SU-DHL-6 (cell line): ENCODE measurements at regions not wholly inside any gene's neighbourhood (a gene's known extent, or its start where the extent isn't known, plus 50 kb on each side); places are given as distances from the start of the nearest gene placed in this dataset.

Source experiments
- H2AFZ ChIP-seq: fragments of 200-600 bp; sonication (generic); 2 replicates; pipeline ENCODE4 v1.6.1; 2014; ENCODE audit warnings: low read depth, mild to moderate bottlenecking, moderate library complexity, mixed read lengths, antibody characterized with exemption, low read length; ENCODE audit not compliant: severe bottlenecking
- H3F3A ChIP-seq: fragments of 200-600 bp; shearing (Covaris generic); 2 replicates; pipeline ENCODE4 v1.6.0; 2016; ENCODE audit warnings: antibody characterized with exemption, mild to moderate bottlenecking; ENCODE audit not compliant: insufficient read depth
- H3K27ac ChIP-seq: fragments of 200-600 bp; sonication (generic); 2 replicates; pipeline ENCODE4 v1.5.1; 2016; ENCODE audit warnings: low read depth, mild to moderate bottlenecking, low read length, moderate library complexity, mixed read lengths
- H3K27me3 ChIP-seq: fragments of 200-600 bp; sonication (generic), shearing (Covaris generic); 2 replicates; pipeline ENCODE4 v1.6.0; 2014; ENCODE audit warnings: mild to moderate bottlenecking, low read length
- H3K36me3 ChIP-seq: fragments of 200-600 bp; sonication (generic); 2 replicates; pipeline ENCODE4 v1.6.1; 2014; ENCODE audit warnings: mild to moderate bottlenecking, low read length, mixed read lengths
- H3K4me2 ChIP-seq: fragments of 300-600, 200-600 bp; shearing (Covaris generic), sonication (generic); 2 replicates; pipeline ENCODE4 v1.6.0; 2014; ENCODE audit warnings: low read length, low read depth, mild to moderate bottlenecking; ENCODE audit not compliant: poor library complexity, severe bottlenecking
- H3K4me3 ChIP-seq: fragments of 200-600 bp; sonication (generic); 2 replicates; pipeline ENCODE4 v1.5.1; 2014; ENCODE audit warnings: antibody characterized with exemption, low read length, mild to moderate bottlenecking, mixed read lengths; ENCODE audit not compliant: insufficient read depth, poor library complexity, severe bottlenecking
- H3K79me2 ChIP-seq: fragments of 200-600 bp; sonication (generic); 2 replicates; pipeline ENCODE4 v1.6.1; 2014; ENCODE audit warnings: mild to moderate bottlenecking, low read length, moderate library complexity; ENCODE audit not compliant: insufficient read depth
- H3K9ac ChIP-seq: fragments of 200-600 bp; sonication (generic); 2 replicates; pipeline ENCODE4 v1.7.0; 2014; ENCODE audit warnings: mild to moderate bottlenecking, low read length
- H3K9me2 ChIP-seq: fragments of 200-600 bp; sonication (generic); replicated peaks from 2 replicates; pipeline ENCODE4 v1.6.1; 2014; ENCODE audit warnings: low read length; ENCODE audit not compliant: insufficient read depth
- H3K9me3 ChIP-seq: fragments of 200-600 bp; sonication (generic); 2 replicates; pipeline ENCODE4 v1.6.1; 2014; ENCODE audit warnings: low read length, mixed read lengths; ENCODE audit not compliant: insufficient read depth
- H4K20me1 ChIP-seq: fragments of 200-600 bp; sonication (generic); 2 replicates; pipeline ENCODE4 v1.6.1; 2014; ENCODE audit warnings: low read depth, mild to moderate bottlenecking, antibody characterized with exemption, low read length, moderate library complexity, mixed read lengths
- EZH2phosphoT487 ChIP-seq: fragments of 200-600 bp; sonication (generic), shearing (Covaris generic); conservative IDR thresholded peaks from 2 replicates; pipeline ENCODE4 v1.6.1; 2018; ENCODE audit warnings: mild to moderate bottlenecking, antibody characterized with exemption, low read length, moderate library complexity, mixed read lengths
- TF ChIP-seq, protein P1 (sequence below): fragments of 200-600 bp; sonication (generic); IDR thresholded peaks from one replicate; pipeline ENCODE4 v1.5.1; 2017; ENCODE audit warnings: antibody characterized with exemption, mild to moderate bottlenecking, low read length, moderate library complexity; ENCODE audit not compliant: insufficient read depth, poor library complexity, severe bottlenecking

GRCh38 chr9:134242706-134243105 is 78.3 kb upstream of the RNU6ATAC start:
- Histone ChIP-seq H3K27ac (no peak overlapping the region), H3K79me2 (no peaks in the 10 kb centered on the region)

DNA sequence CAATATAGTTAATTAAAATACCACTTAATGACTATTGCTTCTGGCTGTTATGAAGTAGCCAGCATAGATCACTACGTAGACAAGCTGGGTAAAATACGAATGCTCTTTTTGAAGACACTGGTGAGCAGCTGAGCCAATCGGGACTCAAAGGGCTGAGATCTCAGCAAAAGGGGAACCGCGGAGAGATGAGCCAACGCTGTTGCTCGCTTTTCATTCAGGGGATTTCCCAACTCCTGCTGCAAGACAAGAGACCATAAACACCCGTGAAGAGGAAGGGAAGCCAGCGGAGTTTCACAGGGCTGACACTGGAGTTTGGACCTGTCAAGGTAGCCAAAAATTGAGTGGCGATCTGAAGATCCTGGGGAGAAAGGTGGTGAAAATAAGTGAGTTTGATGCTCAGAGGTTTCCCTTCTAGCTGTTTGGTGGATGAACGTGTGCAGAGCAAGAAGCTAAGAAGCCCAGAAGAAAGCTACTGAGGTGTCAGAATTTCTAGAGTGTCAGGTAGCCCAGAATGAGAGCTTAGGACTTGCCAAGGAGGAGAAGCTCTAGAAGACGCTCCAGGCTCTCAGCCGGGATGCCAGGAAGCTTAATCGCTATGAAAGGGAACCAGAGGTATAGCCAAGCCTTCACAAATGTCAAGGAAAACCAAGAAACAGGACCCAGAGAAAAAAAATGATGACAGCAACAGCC is 79.6 kb upstream of the RNU6ATAC start:
- H3K4me3 ChIP-seq = peak overlapping the region; percentile 20
- peaks cover 7% of the 10 kb centered on the region; the same call in 1 of the 2 replicates for H3K9me3 ChIP-seq
- H3K9me2 ChIP-seq = no peaks in the 10 kb centered on the region
- H2AFZ ChIP-seq = peak overlapping the region; percentile 49
- TF ChIP-seq EZH2phosphoT487 = no peak
- TF ChIP-seq, protein P1, sequence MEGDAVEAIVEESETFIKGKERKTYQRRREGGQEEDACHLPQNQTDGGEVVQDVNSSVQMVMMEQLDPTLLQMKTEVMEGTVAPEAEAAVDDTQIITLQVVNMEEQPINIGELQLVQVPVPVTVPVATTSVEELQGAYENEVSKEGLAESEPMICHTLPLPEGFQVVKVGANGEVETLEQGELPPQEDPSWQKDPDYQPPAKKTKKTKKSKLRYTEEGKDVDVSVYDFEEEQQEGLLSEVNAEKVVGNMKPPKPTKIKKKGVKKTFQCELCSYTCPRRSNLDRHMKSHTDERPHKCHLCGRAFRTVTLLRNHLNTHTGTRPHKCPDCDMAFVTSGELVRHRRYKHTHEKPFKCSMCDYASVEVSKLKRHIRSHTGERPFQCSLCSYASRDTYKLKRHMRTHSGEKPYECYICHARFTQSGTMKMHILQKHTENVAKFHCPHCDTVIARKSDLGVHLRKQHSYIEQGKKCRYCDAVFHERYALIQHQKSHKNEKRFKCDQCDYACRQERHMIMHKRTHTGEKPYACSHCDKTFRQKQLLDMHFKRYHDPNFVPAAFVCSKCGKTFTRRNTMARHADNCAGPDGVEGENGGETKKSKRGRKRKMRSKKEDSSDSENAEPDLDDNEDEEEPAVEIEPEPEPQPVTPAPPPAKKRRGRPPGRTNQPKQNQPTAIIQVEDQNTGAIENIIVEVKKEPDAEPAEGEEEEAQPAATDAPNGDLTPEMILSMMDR = no peak
- no peaks in the 10 kb centered on the region for H3K79me2 ChIP-seq
- no peaks in the 10 kb centered on the region for H3K27me3 ChIP-seq
- peak overlapping the region; percentile 60 for H3K27ac ChIP-seq
- H4K20me1 ChIP-seq = no peaks in the 10 kb centered on the region
- H3F3A ChIP-seq = peaks cover 10% of the 10 kb centered on the region; the same call in 1 of the 2 replicates
- peak overlapping the region; percentile 60 for H3K4me2 ChIP-seq
- no peaks in the 10 kb centered on the region for H3K36me3 ChIP-seq
- H3K9ac ChIP-seq = peak overlapping the region; percentile 37

More at GRCh38 chr9:134242706-134243105, 78.3 kb upstream of the RNU6ATAC start:
- Histone ChIP-seq H3K9me3 (0 out of 2 replicates have a peak, but pooled peaks cover 2% of the 10 kb centered on the region), H3K27me3 (no peaks in the 10 kb centered on the region), H3K36me3 (no peaks in the 10 kb centered on the region), H4K20me1 (no peaks in the 10 kb centered on the region), H3F3A (peaks cover 10% of the 10 kb centered on the region; the same call in 1 of the 2 replicates), H2AFZ (no peak overlapping the region), H3K4me2 (no peak overlapping the region), H3K9me2 (no peaks in the 10 kb centered on the region), H3K9ac (no peak overlapping the region), H3K4me3 (no peak overlapping the region)
- TF ChIP-seq, protein P1 = no peak
- no peak for TF ChIP-seq EZH2phosphoT487

GRCh38 chr9:134245179-134245578 is 80.8 kb upstream of the RNU6ATAC start:
- Histone ChIP-seq H3K9me2 (no peaks in the 10 kb centered on the region), H3K79me2 (no peaks in the 10 kb centered on the region), H2AFZ (no peak overlapping the region), H3K36me3 (no peaks in the 10 kb centered on the region), H3K27me3 (no peaks in the 10 kb centered on the region), H3K9me3 (peaks cover 7% of the 10 kb centered on the region; the same call in 1 of the 2 replicates), H3F3A (peaks cover 10% of the 10 kb centered on the region; the same call in 1 of the 2 replicates), H3K9ac (peak overlapping the region; percentile 37), H3K4me2 (peak overlapping the region; percentile 60), H3K27ac (peak overlapping the region; percentile 60), H4K20me1 (no peaks in the 10 kb centered on the region), H3K4me3 (peak overlapping the region; percentile 20)
- TF ChIP-seq EZH2phosphoT487 = no peak
- TF ChIP-seq, protein P1 = no peak
